ENCODE measurements at regions not wholly inside any gene's neighbourhood (a gene's known extent, or its start where the extent isn't known, plus 50 kb on each side); places are given as distances from the start of the nearest gene placed in this dataset.

GRCh38 chr7:10802526-10802925, 171.1 kb upstream of the PHF14 start:
- DNase-seq: no peak

GRCh38 chr7:10803720-10804119, 170.0 kb upstream of the PHF14 start:
- DNase-seq: no peak

DNA sequence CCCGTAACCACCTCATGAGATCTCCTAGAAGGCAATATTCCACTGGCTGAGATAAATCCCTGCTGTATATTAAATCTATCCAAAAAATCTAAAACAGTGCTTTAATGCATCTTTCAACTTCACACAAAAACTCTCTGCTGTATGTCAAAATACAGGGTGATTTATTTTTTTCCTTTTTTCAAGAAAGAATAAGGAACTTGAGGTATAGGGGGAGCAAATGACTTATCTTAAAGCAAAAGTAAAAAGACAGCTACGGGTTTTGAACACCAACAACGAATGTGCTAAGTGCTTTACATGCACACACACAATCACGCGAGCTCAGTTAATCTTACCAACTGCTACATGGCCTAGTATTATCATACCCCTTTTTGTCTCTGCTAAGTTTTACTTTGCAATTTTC, 168.9 kb upstream of the PHF14 start:
- no peak for DNase-seq

DNA sequence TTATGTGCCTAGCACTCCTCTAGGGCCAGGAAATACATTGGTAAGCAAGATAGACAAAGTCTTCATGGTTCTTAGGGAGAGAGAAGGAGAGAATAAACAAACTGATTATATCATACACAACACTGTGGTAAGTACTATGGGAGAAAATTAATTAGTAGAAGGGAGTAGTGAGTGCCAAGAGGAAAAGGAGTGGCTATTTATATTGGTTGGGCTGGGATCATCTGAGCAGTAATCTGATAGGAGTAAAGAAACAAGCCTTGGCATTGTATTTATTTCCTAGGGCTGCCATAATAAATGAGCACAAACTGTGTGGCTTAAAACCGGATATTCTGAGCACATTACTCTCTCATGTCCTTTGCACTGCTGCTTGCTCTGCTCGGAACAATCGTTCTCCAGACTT, 158.1 kb upstream of the PHF14 start:
- DNase-seq: no peak

DNA sequence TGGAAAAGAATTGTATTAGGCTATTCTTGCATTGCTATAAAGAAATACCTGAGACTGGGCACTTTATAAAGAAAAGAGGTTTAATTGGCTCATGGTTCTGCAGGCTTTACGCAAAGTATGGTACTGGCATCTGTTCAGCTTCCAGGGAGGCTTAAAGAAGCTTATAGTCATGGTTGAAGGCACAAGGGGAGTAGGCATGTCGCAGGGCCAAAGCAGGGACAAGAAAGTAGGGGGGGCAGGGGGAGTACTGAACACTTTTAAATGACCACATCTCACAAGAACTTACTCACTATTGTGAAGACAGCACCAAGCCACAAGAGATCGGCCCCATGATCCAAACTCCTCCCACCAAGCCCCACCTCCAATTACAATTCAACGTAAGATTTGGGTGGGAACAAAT, 152.5 kb upstream of the PHF14 start:
- no peak for DNase-seq

- no peak for DNase-seq
Measured at GRCh38 chr7:10824154-10824553, 149.5 kb upstream of the PHF14 start.

DNA sequence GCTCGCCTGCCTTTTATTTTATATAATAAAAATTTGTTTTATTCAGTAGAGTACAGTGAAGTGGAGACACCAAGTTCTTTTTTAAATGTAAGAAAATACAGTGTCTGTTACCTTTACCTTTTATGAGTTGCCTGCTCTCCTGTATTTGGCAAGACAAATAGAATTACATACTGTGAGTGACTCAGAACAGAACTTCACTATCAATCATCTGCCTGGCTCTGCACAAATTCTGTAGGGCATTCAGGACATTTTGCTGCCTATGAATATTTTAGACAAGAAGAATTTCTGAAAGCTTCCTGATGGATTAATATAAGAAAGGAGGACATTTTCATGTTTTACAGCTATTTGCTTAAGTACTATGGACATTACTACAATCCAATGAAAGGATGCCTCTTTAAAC, 135.4 kb upstream of the PHF14 start:
- DNase-seq: peak; percentile 30

DNA sequence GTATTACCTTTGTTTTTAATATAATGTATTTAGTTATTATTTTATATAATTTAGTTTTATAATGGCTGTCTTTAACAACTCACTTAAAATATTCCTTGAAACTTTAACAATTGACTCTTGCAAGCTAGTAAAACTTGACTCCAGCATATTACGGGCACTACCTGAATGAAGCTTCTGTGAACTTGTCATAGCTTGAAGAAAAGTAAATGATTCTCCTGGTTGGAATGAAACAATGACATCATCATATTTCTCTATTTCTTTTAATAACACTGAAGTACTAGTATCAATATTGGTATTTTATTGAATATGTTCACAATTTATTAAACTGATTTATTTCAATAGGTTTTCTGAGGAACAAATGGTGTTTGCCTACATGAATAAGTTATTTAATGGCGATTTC, 128.4 kb upstream of the PHF14 start:
- DNase-seq: no peak

DNA sequence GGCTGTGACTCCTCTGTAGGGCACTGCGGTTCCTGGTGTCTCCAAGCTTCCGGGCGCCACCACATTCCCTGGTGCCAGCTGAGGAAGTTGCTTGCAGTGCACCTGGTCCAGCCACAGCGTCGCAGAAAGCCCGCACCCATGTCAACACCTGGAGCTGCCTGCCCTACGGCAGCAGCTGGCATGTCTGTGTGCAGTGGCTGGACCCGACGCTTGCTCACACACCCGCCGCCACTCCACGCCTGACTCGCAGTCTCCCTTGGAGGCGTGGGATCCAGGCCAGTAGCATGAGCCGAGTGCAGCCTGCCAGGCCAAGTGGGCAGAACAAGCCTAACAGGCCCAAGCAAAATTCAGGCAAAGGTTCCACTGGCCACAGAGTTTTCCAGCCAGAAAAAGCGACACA, 118.1 kb upstream of the PHF14 start:
- no peak for DNase-seq

- DNase-seq: no peak
Measured at GRCh38 chr7:10860516-10860915, 113.2 kb upstream of the PHF14 start.

DNA sequence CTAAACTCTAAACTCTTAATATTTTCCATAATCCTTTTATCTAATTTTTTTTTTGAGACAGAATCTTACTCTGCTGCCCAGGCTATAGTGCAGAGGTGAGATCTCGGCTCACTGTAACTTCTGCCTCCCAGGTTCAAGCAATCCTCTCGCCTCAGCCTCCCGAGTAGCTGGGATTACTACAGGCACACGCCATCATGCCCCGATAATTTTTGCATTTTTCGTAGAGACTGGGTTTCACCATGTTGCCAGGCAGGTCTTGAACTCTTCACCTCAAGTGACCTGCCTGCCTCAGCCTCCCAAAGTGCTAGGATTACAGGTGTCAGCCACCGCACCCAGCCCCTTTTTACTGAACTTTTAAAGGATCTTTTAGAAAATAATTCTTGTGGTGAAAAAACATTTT, 110.2 kb upstream of the PHF14 start:
- DNase-seq: no peak

- no peak for DNase-seq
Measured at GRCh38 chr7:10874666-10875065, 99.0 kb upstream of the PHF14 start.

- no peak for DNase-seq
Measured at GRCh38 chr7:10875080-10875479, 98.6 kb upstream of the PHF14 start.

GRCh38 chr7:10888861-10889260, 84.8 kb upstream of the PHF14 start:
- DNase-seq: peak; percentile 1

DNA sequence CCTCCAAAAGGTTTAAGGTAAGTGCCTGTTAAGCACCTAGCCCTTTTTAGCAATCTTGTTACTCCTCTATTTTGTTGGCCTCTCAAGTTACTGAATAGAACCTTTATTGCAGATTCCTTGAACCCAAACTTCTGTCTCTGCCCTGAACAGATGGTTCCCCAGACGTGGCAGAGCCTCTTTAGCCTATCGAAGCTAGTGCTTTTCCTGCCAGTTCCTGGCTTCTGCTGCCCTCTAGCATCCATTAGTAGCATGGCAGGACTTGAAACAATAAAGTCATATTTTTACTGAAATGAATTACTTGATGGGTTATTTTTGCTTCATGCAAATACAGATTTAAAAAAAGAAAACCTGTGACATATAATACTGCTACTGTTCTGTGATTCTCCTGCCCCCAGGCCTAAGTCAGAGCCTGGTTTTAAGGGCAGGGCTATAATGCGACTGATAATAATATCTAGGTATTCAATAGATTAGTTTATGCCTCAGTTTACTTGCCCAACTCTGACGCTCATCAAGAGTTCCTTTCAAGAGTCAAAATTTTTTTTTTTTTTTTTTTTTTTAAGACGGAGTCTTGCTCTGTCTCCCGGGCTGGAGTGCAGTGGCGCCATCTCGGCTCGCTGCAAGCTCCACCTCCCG, 84.3 kb upstream of the PHF14 start:
- peak; percentile 62 for DNase-seq

DNA sequence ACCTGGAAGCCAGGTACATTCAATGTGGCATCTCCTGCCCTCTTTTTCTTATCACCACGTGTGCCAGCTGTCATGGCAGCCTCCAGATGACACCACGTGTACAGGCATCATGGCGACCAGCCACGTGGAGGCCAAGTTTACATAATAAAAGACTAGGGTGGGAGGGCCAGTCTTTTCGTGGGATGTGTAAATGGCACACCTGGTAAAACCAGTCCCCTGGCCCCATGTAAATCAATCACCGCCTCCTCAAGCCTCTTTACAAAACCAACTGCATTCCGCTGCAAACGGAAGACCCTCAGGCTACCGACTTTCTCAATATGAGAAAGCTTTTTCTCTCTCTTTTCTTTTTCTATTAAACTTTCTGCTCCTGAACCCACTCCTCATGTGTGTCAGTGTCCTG, 65.1 kb upstream of the PHF14 start:
- no peak for DNase-seq

- DNase-seq: no peak
Measured at GRCh38 chr7:10910447-10910846, 63.2 kb upstream of the PHF14 start.

GRCh38 chr7:10912077-10912476, 61.6 kb upstream of the PHF14 start:
- DNase-seq: no peak

DNA sequence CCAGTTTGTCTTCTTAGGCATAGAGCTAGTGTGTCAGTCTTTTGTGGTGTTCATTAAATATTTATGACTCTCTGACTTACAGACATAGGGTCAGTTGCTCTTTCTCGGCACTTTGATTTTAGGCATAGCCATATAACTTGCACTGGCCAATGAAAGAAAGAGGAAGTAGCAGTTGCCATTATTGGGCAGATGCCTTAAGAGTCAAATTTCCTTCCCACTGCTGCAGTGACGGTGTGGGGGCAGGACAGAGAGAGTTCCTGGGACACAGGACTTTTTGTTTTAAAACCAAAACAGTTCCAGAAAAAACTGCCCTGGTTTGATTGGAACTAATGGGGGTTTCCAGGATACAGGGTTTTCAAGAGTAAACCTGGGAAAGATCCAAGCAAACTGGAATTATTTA, 60.2 kb upstream of the PHF14 start:
- no peak for DNase-seq

GRCh38 chr7:10918093-10918590, 55.5 kb upstream of the PHF14 start:
- DNase-seq: no peak

GRCh38 chr7:10919923-10920322, 53.7 kb upstream of the PHF14 start:
- no peak for DNase-seq

Measured in activated CD4-positive, alpha-beta T cell treated with anti-CD3 and anti-CD28 coated beads, Interleukin-2, amount 50 U/mL, for 16 hours (primary cell).